ENCODE measurements at regions not wholly inside any gene's neighbourhood (a gene's known extent, or its start where the extent isn't known, plus 50 kb on each side); places are given as distances from the start of the nearest gene placed in this dataset.

- no peak for DNase-seq (ENCODE audit: low spot score)
Observed at GRCh38 chr2:189267925-189268579, 88.5 kb upstream of the COL5A2 start.

GRCh38 chr2:189268763-189269162 lies 89.2 kb upstream of the COL5A2 start:
- DNase-seq (ENCODE audit: low spot score): no peak

GRCh38 chr2:189273734-189274133 lies 94.2 kb upstream of the COL5A2 start:
- no peak for DNase-seq (ENCODE audit: low spot score)

- no peak for DNase-seq (ENCODE audit: low spot score)
Observed at GRCh38 chr2:189274361-189274760, 94.8 kb upstream of the COL5A2 start.

GRCh38 chr2:189276277-189276676 lies 96.7 kb upstream of the COL5A2 start:
- DNase-seq (ENCODE audit: low spot score): no peak

GRCh38 chr2:189281201-189281600 lies 101.6 kb upstream of the COL5A2 start:
- no peak for DNase-seq (ENCODE audit: low spot score)

GRCh38 chr2:189285349-189285748 lies 105.8 kb upstream of the COL5A2 start:
- no peak for DNase-seq (ENCODE audit: low spot score)

- DNase-seq (ENCODE audit: low spot score): no peak
Observed at GRCh38 chr2:189285962-189286645, 106.5 kb upstream of the COL5A2 start.

- DNase-seq (ENCODE audit: low spot score): no peak
Observed at GRCh38 chr2:189287363-189287762, 107.8 kb upstream of the COL5A2 start.

- peak; percentile 48 for DNase-seq (ENCODE audit: low spot score)
Observed at GRCh38 chr2:189287982-189288521, 108.5 kb upstream of the COL5A2 start.

- DNase-seq (ENCODE audit: low spot score): no peak
Observed at GRCh38 chr2:189291460-189291859, 111.9 kb upstream of the COL5A2 start.

- no peak for DNase-seq (ENCODE audit: low spot score)
Observed at GRCh38 chr2:189293164-189293563, 113.6 kb upstream of the COL5A2 start.

GRCh38 chr2:189297446-189297845 lies 117.9 kb upstream of the COL5A2 start:
- no peak for DNase-seq (ENCODE audit: low spot score)

- DNase-seq (ENCODE audit: low spot score): no peak
Observed at GRCh38 chr2:189298038-189298437, 118.5 kb upstream of the COL5A2 start.

- DNase-seq (ENCODE audit: low spot score): no peak
Observed at GRCh38 chr2:189298481-189298880, 118.9 kb upstream of the COL5A2 start.

- DNase-seq (ENCODE audit: low spot score): no peak
Observed at GRCh38 chr2:189299974-189300373, 120.4 kb upstream of the COL5A2 start.

- no peak for DNase-seq (ENCODE audit: low spot score)
Observed at GRCh38 chr2:189300916-189301315, 121.4 kb upstream of the COL5A2 start.

GRCh38 chr2:189302274-189302948 lies 122.8 kb upstream of the COL5A2 start:
- DNase-seq (ENCODE audit: low spot score): no peak

- no peak for DNase-seq (ENCODE audit: low spot score)
Observed at GRCh38 chr2:189304360-189304759, 124.8 kb upstream of the COL5A2 start.

GRCh38 chr2:189305291-189305943 lies 125.9 kb upstream of the COL5A2 start:
- DNase-seq (ENCODE audit: low spot score): peak; percentile 26

- DNase-seq (ENCODE audit: low spot score): no peak
Observed at GRCh38 chr2:189306525-189306924, 127.0 kb upstream of the COL5A2 start.

GRCh38 chr2:189308056-189308790 lies 128.7 kb upstream of the COL5A2 start:
- DNase-seq (ENCODE audit: low spot score): no peak

Measured in kidney capillary endothelial cell (primary cell).